GM12891 (cell line): ENCODE measurements at regions not wholly inside any gene's neighbourhood (a gene's known extent, or its start where the extent isn't known, plus 50 kb on each side); places are given as distances from the start of the nearest gene placed in this dataset.

Source experiments
- DNase-seq: peaks from one replicate; pipeline ENCODE4 v3.0.0; 2011; ENCODE audit warnings: low spot score; ENCODE audit not compliant: insufficient read length
- FAIRE-seq: peaks from 2 replicates; lab custom pipeline; 2011; peaks lifted over from hg19 to GRCh38; lab: Jason Lieb, UNC
- PAX5 ChIP-seq: IDR thresholded peaks from 2 replicates; pipeline ENCODE4 v1.6.1; 2011; ENCODE audit warnings: low read length, moderate library complexity, mild to moderate bottlenecking; ENCODE audit not compliant: insufficient read depth, severe bottlenecking
- POLR2A ChIP-seq: IDR thresholded peaks from 2 replicates; pipeline ENCODE4 v1.6.1; 2011; ENCODE audit warnings: low read depth, low read length, control low read depth
- POLR2AphosphoS5 ChIP-seq: IDR thresholded peaks from 2 replicates; pipeline ENCODE4 v1.6.1; 2011; ENCODE audit warnings: low read depth, low read length, control low read depth
- POU2F2 ChIP-seq: IDR thresholded peaks from 2 replicates; pipeline ENCODE4 v1.6.1; 2011; ENCODE audit warnings: low read depth, mild to moderate bottlenecking, control low read depth, low read length, moderate library complexity
- SPI1 ChIP-seq: IDR thresholded peaks from 2 replicates; pipeline ENCODE4 v1.6.1; 2011; ENCODE audit warnings: low read depth, low read length, control low read depth
- TAF1 ChIP-seq: IDR thresholded peaks from 2 replicates; pipeline ENCODE4 v1.6.1; 2011; ENCODE audit warnings: low read depth, low read length, control low read depth

DNA sequence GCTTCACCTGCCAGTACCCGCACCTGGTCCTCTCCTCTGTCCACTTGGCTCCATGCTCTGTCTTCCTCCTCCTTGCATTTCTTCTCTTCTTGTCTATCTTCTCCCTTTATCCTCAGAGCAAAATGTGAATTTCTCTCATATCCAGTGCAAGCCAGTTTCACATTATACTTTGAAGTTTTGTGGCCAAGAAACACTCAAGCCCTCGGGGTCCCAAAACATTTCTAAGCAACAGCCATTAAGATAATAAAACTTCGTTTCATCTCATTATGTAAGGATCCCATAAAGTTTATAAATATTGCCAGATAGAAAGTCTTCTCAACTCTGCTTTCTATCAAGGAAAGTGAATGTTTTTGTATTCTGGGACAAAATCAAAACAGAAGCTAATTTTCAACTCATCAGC lies 178.8 kb downstream of the SNX18 start:
- TF ChIP-seq TAF1 (no peak), PAX5 (no peak), POLR2A (no peak), SPI1 (no peak), POU2F2 (no peak), POLR2AphosphoS5 (no peak)
- DNase-seq (no peak), FAIRE-seq (no peak)

DNA sequence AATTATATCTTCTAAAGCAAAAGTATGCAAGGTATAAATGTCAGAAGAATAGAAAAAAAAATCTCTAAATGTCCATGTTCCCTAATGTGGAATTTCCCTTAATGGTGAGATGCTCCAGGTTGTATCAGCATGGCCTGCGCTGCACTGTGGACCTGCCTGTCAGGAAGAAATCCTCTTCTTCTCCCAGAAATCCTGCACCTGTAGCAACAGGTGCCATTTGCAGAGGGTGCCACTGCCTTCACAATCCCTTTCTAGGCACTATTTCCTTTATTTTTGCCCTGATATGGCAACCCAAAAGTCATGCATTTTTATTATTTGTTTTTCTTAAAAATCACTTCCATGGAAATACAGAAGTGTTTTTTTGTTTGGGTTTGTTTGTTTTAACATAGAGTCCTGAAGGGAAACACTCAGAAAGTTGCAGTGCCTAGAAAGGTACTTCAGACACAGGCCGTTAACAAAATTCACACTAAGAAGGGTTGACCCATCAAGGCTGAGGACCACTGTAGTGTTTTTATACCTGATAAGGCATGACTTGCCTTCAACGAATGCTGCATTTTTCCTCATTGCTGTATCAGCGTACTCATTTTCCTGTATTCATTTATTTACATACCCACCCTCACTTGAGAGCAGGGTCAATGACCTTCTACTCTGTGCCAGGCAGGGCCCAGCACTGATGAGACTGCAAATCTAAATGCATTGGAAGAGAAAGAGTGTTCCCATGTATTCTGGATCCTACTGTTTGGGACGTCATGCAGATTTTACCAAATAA lies 177.8 kb downstream of the SNX18 start:
- TF ChIP-seq TAF1 = no peak
- TF ChIP-seq POU2F2 = no peak
- no peak for TF ChIP-seq PAX5
- TF ChIP-seq POLR2AphosphoS5 = no peak
- no peak for TF ChIP-seq POLR2A
- no peak for TF ChIP-seq SPI1
- FAIRE-seq (no peak), DNase-seq (no peak)

DNA sequence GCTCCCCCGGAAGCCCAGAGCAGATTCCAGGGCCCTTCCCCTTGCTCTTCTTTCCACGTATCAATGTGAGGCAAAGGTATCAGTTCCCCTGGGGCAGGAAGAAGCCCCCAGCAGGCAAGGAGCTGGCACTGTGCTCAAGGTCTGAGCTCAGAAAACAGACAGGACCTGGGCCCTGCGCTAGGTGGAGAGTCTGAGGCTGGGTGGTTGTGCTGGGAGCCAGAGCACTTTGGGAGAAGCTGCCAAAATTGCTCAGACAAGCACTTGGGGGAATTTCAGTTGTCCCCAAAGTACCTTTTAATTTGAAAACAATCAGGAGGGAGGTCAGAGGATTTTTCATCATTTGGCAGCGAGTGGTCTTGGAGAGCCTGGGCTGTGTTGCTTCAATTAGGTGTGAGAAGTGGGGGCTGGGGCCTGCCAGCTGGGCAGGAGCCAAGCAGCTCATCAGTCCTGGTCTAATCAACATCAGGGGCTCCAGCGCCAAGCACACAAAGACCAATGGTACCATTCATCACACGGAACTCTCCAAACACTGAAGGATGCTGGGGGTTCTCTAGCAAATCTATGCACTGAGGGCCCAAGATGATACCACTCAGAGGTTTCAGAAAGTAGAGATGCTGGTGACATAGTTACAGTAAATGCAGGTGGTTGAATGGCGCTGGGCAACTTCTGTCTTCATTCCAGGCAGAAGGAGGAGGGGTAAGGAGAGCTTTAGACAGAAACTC lies 176.5 kb downstream of the SNX18 start:
- FAIRE-seq (no peak), DNase-seq (no peak)
- TF ChIP-seq SPI1 (no peak), PAX5 (no peak), TAF1 (no peak), POLR2A (no peak), POU2F2 (no peak), POLR2AphosphoS5 (no peak)

DNA sequence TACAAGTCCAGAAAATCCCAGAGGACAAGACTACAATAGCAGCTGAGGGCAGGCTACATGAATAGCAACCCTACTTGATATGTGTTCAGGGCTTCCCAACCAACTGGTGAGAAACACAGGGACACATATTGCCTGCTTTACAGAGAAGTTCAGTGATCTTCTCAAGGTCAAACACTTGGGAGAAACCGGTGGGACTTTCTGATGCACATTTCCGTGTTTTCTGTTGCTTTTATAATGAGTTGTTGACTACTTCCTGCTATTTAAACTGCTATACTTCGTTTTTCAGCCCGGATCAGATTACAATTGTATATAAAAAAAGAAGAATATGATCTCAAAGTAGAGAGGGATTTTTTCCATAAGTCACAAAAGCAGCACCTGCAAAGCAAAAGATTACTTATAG lies 175.1 kb downstream of the SNX18 start:
- DNase-seq (no peak), FAIRE-seq (no peak)
- TF ChIP-seq POU2F2 (no peak), PAX5 (no peak), POLR2AphosphoS5 (no peak), TAF1 (no peak), POLR2A (no peak), SPI1 (no peak)

DNA sequence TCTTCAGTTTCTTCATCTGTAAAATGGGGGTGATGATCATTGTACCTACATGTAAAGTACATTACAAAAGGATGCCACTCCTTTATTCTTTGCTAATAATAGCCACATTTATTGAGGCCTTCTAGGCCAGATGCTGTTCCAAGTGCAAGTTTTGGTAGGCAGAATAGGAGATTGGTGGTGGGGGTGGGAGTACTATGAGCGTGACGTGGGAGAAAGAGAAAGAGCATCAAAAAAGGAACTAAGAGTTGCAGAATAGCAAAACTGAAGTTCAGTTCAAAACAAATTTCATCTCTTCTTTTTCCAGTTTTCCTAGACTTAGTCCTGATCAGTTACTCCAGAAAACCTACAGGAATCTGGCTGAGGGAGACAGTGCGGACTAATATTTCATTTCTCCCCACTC lies 174.1 kb downstream of the SNX18 start:
- FAIRE-seq = no peak

DNA sequence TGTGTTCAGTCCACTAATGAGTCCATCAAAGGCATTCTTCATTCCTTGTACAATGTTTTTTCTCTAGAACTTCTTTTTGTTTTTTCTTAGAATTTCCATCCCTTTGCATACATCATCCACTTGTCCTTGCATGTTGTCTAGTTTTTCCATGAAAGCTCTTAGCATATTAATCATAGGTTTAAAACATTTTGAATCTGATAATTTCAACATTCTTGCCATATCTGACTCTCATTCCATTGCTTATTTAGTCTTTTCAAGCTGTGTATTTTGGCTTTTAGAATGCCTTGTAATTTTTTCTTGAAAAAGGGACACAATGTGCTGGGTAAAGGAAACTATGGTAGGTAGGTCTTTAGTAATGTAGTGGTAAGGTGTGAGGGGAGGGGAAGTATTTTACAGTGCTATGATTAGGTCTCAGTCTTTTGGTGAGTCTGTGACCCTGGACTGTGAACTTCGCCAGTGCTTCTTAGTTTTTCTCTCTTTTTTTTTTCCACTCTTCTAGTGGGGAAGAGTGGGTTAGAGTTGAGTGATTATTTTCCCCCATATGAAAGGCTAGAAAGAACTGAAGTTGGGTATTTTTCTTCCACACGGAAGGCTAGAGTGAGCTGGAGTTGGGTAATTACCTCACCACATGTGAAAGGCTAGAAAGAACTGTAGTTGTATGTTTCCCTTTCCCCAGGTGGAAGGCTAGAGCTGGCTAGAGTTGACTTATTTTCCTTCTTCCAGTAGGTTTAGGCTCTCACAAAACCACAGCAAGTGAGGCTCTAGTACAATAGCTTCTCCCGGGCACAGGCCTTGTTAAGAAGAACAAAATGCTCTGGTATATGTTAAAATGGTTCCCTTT lies 172.1 kb downstream of the SNX18 start:
- no peak for FAIRE-seq
- no peak for TF ChIP-seq TAF1
- no peak for TF ChIP-seq SPI1
- no peak for TF ChIP-seq POLR2A
- no peak for TF ChIP-seq POLR2AphosphoS5
- no peak for TF ChIP-seq PAX5
- TF ChIP-seq POU2F2 = no peak
- no peak for DNase-seq

More for the DNA sequence above, 174.1 kb downstream of the SNX18 start:
- TF ChIP-seq TAF1 (no peak), POU2F2 (no peak), SPI1 (no peak), PAX5 (no peak), POLR2AphosphoS5 (no peak), POLR2A (no peak)
- DNase-seq = no peak

DNA sequence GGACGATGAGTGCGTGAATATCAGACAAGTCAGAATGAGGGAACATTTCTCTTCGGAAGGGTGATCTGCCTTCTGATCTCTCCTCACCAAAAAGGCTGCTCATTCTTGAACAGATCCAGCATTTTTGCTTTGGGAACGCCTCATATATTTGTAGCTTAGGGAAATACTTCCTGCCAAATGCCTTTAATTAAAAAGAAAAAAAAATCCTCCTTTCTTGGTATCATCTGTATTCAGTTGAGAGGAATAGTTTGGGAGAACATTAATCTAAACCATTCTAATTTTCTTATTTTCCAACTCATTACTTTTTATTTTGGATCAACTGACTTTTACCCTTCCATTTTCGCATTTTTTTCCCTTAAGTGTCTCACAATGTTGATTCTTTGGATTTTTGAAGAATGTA lies 163.4 kb downstream of the SNX18 start:
- no peak for FAIRE-seq
- TF ChIP-seq POLR2AphosphoS5 (no peak), POU2F2 (no peak), TAF1 (no peak), PAX5 (no peak), SPI1 (no peak), POLR2A (no peak)
- no peak for DNase-seq

DNA sequence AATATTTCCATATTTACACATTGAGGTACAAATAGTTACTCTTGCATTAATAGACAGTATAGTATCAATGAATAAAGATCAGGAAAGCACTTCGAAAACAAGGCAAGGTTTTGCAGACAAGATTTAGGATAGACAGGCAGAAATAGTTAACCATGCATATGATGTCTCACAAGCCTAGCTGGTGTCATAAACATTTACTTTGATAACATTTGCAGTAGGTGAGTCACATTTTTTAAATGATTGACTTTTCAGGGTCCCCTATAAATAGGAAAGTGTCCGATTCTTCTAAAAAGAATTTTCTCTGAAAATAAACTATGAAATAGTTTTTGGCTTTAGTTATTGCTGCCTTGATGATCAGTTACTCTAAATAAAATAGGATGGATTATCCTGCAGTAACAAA lies 162.1 kb downstream of the SNX18 start:
- TF ChIP-seq POU2F2 (no peak), TAF1 (no peak)
- FAIRE-seq (no peak), DNase-seq (no peak)

DNA sequence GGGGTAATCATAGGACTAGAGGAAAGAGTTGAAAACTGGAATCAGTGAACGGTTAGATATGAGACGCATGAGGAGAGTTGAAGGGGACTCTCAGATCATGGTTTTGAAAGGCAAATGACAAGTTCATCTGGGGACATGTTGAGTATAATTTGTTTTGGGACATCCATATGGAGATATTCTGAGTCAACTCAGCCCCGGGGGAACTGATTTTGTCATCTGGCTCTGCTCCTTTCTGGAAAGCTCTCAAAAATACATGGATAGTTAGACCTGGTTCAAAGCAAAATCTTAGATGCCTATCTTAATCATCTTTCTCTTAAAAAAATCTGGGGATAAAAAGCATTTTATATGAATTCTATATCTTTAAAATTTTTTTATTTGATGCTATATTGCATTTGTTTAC lies 161.2 kb downstream of the SNX18 start:
- FAIRE-seq = no peak
- TF ChIP-seq POU2F2 (no peak), SPI1 (no peak), TAF1 (no peak), POLR2A (no peak), POLR2AphosphoS5 (no peak), PAX5 (no peak)
- DNase-seq = no peak
